ENCODE measurements at regions not wholly inside any gene's neighbourhood (a gene's known extent, or its start where the extent isn't known, plus 50 kb on each side); places are given as distances from the start of the nearest gene placed in this dataset.

GRCh38 chr1:219526074-219526473, 86.8 kb downstream of the ZC3H11B start:
- no peaks in the 10 kb centered on the region for H3K27me3 ChIP-seq
- H3K4me1 ChIP-seq: no peaks in the 10 kb centered on the region
- TF ChIP-seq CTCF (IDR thresholded peaks at IDR 0.05) (no peak), POLR2A (IDR thresholded peaks at IDR 0.05) (no peak)
- DNase-seq (no peak), ATAC-seq (no peak)
- H3K27ac ChIP-seq: no peak overlapping the region
- intact Hi-C loops (cut with DNase I): no loop called here
- no peaks in the 10 kb centered on the region for H3K36me3 ChIP-seq
- H3K9me3 ChIP-seq: no peaks in the 10 kb centered on the region
- 82 to 88% (median 88%) methylated on average over 2 of the region's 2 CpGs for WGBS, 4 donors
- no peak overlapping the region for H3K4me3 ChIP-seq

GRCh38 chr1:219523411-219523810, 89.5 kb downstream of the ZC3H11B start:
- no peak for TF ChIP-seq CTCF (IDR thresholded peaks at IDR 0.05)
- no peak for TF ChIP-seq POLR2A (IDR thresholded peaks at IDR 0.05)
- intact Hi-C loops (cut with DNase I): no loop called here

GRCh38 chr1:219521325-219521724, 91.6 kb downstream of the ZC3H11B start:
- Histone ChIP-seq H3K27ac (no peak overlapping the region), H3K36me3 (no peaks in the 10 kb centered on the region), H3K4me3 (no peak overlapping the region), H3K27me3 (no peaks in the 10 kb centered on the region), H3K4me1 (no peaks in the 10 kb centered on the region), H3K9me3 (no peaks in the 10 kb centered on the region)
- intact Hi-C loops (cut with DNase I): no loop called here
- DNase-seq: no peak
- 67 to 89% (median 71%) methylated on average over 1 of the region's 1 CpG for WGBS, 4 donors
- no peak for TF ChIP-seq POLR2A (IDR thresholded peaks at IDR 0.05)
- no peak for TF ChIP-seq CTCF (IDR thresholded peaks at IDR 0.05)
- no peak for ATAC-seq

More at GRCh38 chr1:219523411-219523810, 89.5 kb downstream of the ZC3H11B start:
- Histone ChIP-seq H3K4me1 (no peaks in the 10 kb centered on the region), H3K4me3 (no peak overlapping the region), H3K36me3 (no peaks in the 10 kb centered on the region), H3K27ac (no peak overlapping the region), H3K27me3 (no peaks in the 10 kb centered on the region), H3K9me3 (no peaks in the 10 kb centered on the region)
- DNase-seq (no peak), ATAC-seq (no peak)
- WGBS, 4 donors: 89 to 96% (median 90%) methylated on average over 2 of the region's 2 CpGs

GRCh38 chr1:219520241-219520640, 92.7 kb downstream of the ZC3H11B start:
- ATAC-seq (no peak), DNase-seq (no peak)
- H3K9me3 ChIP-seq: no peaks in the 10 kb centered on the region
- intact Hi-C loops (cut with DNase I): no loop called here
- H3K4me3 ChIP-seq: no peak overlapping the region
- no peaks in the 10 kb centered on the region for H3K36me3 ChIP-seq
- TF ChIP-seq POLR2A (IDR thresholded peaks at IDR 0.05) (no peak), CTCF (IDR thresholded peaks at IDR 0.05) (no peak)
- no peak overlapping the region for H3K27ac ChIP-seq
- 91 to 93% (median 92%) methylated on average over 3 of the region's 3 CpGs for WGBS, 4 donors
- no peaks in the 10 kb centered on the region for H3K4me1 ChIP-seq
- H3K27me3 ChIP-seq: no peaks in the 10 kb centered on the region

Data from heart left ventricle (tissue), 16 donors.